Endothelial cell (in vitro differentiated cells): ENCODE measurements at regions not wholly inside any gene's neighbourhood (a gene's known extent, or its start where the extent isn't known, plus 50 kb on each side); places are given as distances from the start of the nearest gene placed in this dataset.

Source experiments
- DNase-seq: peaks from one replicate; pipeline ENCODE4 v3.0.0; 2021; ENCODE audit warnings: low spot score
- H3K27ac Mint-ChIP-seq: one replicate; pipeline ENCODE4 v1.8.0; 2021; ENCODE audit warnings: mixed read lengths, inconsistent platforms; ENCODE audit not compliant: unreplicated experiment
- H3K27me3 Mint-ChIP-seq: one replicate; pipeline ENCODE4 v1.8.0; 2021; ENCODE audit warnings: mild to moderate bottlenecking, moderate library complexity, mixed read lengths, inconsistent platforms; ENCODE audit not compliant: unreplicated experiment
- H3K36me3 Mint-ChIP-seq: one replicate; pipeline ENCODE4 v1.8.0; 2021; ENCODE audit warnings: mild to moderate bottlenecking, low read depth, mixed read lengths, inconsistent platforms; ENCODE audit not compliant: unreplicated experiment
- H3K4me1 Mint-ChIP-seq: one replicate; pipeline ENCODE4 v1.8.0; 2021; ENCODE audit warnings: mild to moderate bottlenecking, mixed read lengths, inconsistent platforms; ENCODE audit not compliant: unreplicated experiment
- H3K4me3 Mint-ChIP-seq: one replicate; pipeline ENCODE4 v1.8.0; 2021; ENCODE audit warnings: mild to moderate bottlenecking, mixed read lengths, inconsistent platforms; ENCODE audit not compliant: unreplicated experiment
- H3K9me3 Mint-ChIP-seq: one replicate; pipeline ENCODE4 v1.8.0; 2021; ENCODE audit warnings: mixed read lengths, inconsistent platforms; ENCODE audit not compliant: unreplicated experiment
- CTCF ChIP-seq: fragments of 200-600 bp; sonication (generic); IDR thresholded peaks from one replicate; pipeline ENCODE4 v1.5.0; 2021; ENCODE audit warnings: antibody characterized with exemption; ENCODE audit not compliant: unreplicated experiment

GRCh38 chr6:91149956-91150705, 563.3 kb upstream of the MAP3K7 start:
- Mint-ChIP-seq H3K4me1 (no peaks in the 10 kb centered on the region), H3K9me3 (no peaks in the 10 kb centered on the region), H3K27me3 (no peaks in the 10 kb centered on the region), H3K27ac (no peak overlapping the region), H3K4me3 (no peak overlapping the region), H3K36me3 (no peaks in the 10 kb centered on the region)
- TF ChIP-seq CTCF = no peak
- DNase-seq = no peak

- no peak overlapping the region for H3K27ac Mint-ChIP-seq
- no peak for DNase-seq
- H3K36me3 Mint-ChIP-seq = no peaks in the 10 kb centered on the region
- no peaks in the 10 kb centered on the region for H3K27me3 Mint-ChIP-seq
- TF ChIP-seq CTCF = no peak
- no peaks in the 10 kb centered on the region for H3K9me3 Mint-ChIP-seq
- H3K4me1 Mint-ChIP-seq = no peaks in the 10 kb centered on the region
- no peak overlapping the region for H3K4me3 Mint-ChIP-seq
These were observed 562.5 kb upstream of the MAP3K7 start for GRCh38 chr6:91149246-91149955.

GRCh38 chr6:91144126-91144525, 557.3 kb upstream of the MAP3K7 start:
- Mint-ChIP-seq H3K27me3 (no peaks in the 10 kb centered on the region), H3K27ac (no peak overlapping the region), H3K4me3 (no peak overlapping the region), H3K4me1 (no peaks in the 10 kb centered on the region), H3K9me3 (no peaks in the 10 kb centered on the region), H3K36me3 (no peaks in the 10 kb centered on the region)
- no peak for DNase-seq
- no peak for TF ChIP-seq CTCF

GRCh38 chr6:91142154-91142553, 555.3 kb upstream of the MAP3K7 start:
- Mint-ChIP-seq H3K4me1 (no peaks in the 10 kb centered on the region), H3K9me3 (no peaks in the 10 kb centered on the region), H3K4me3 (no peak overlapping the region), H3K27me3 (no peaks in the 10 kb centered on the region), H3K36me3 (no peaks in the 10 kb centered on the region), H3K27ac (no peak overlapping the region)
- no peak for TF ChIP-seq CTCF
- DNase-seq = no peak

- Mint-ChIP-seq H3K4me1 (no peaks in the 10 kb centered on the region), H3K27me3 (no peaks in the 10 kb centered on the region), H3K27ac (no peak overlapping the region), H3K9me3 (no peaks in the 10 kb centered on the region), H3K36me3 (no peaks in the 10 kb centered on the region), H3K4me3 (no peak overlapping the region)
- DNase-seq = no peak
- no peak for TF ChIP-seq CTCF
These were observed 554.5 kb upstream of the MAP3K7 start for GRCh38 chr6:91141346-91141745.
